ENCODE measurements at regions not wholly inside any gene's neighbourhood (a gene's known extent, or its start where the extent isn't known, plus 50 kb on each side); places are given as distances from the start of the nearest gene placed in this dataset.

DNA sequence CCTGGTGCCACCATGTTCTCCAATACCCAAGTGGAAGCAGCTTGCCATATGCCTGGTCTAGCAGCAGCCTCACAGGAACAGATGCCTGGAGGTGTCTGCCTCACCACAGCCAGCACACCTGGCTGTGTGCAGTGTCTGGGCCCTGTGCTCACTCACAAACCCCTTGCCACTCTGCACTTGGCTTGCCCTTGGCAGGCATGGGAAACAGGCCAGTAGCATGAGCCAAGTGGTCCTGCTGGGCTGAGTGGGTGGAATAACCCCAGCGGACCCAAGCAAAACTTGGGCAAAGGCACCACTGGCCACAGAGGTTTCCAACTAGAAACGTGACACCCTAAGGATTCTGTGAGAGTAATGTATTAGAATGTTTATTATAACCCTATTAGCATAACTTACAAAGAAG, 600.5 kb upstream of the GJE1 start:
- Histone ChIP-seq H3F3A (ENCODE audit: insufficient read depth) (no peaks in the 10 kb centered on the region), H3K9ac (ENCODE audit: low read length) (no peak overlapping the region), H3K27ac (ENCODE audit: low read depth, low read length) (no peak overlapping the region), H3K36me3 (ENCODE audit: low read length) (peaks cover 5% of the 10 kb centered on the region; the same call in 1 of the 2 replicates), H3K27me3 (ENCODE audit: low read length) (no peaks in the 10 kb centered on the region), H3K9me2 (replicated peaks; ENCODE audit: insufficient read depth, low read length) (no peaks in the 10 kb centered on the region), H4K20me1 (ENCODE audit: low read depth, low read length) (no peaks in the 10 kb centered on the region), H3K4me2 (ENCODE audit: low read depth, low read length, poor library complexity, severe bottlenecking) (no peak overlapping the region), H3K4me3 (ENCODE audit: insufficient read depth, low read length, poor library complexity, severe bottlenecking) (no peak overlapping the region), H3K79me2 (ENCODE audit: insufficient read depth, low read length) (no peaks in the 10 kb centered on the region), H3K9me3 (ENCODE audit: insufficient read depth, low read length) (peaks cover 12% of the 10 kb centered on the region; the same call in 1 of the 2 replicates), H2AFZ (ENCODE audit: low read depth, low read length, severe bottlenecking) (no peak overlapping the region)
- TF ChIP-seq, protein P1, sequence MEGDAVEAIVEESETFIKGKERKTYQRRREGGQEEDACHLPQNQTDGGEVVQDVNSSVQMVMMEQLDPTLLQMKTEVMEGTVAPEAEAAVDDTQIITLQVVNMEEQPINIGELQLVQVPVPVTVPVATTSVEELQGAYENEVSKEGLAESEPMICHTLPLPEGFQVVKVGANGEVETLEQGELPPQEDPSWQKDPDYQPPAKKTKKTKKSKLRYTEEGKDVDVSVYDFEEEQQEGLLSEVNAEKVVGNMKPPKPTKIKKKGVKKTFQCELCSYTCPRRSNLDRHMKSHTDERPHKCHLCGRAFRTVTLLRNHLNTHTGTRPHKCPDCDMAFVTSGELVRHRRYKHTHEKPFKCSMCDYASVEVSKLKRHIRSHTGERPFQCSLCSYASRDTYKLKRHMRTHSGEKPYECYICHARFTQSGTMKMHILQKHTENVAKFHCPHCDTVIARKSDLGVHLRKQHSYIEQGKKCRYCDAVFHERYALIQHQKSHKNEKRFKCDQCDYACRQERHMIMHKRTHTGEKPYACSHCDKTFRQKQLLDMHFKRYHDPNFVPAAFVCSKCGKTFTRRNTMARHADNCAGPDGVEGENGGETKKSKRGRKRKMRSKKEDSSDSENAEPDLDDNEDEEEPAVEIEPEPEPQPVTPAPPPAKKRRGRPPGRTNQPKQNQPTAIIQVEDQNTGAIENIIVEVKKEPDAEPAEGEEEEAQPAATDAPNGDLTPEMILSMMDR (IDR thresholded peaks at IDR 0.05; ENCODE audit: insufficient read depth, low read length, poor library complexity, severe bottlenecking): no peak
- no peak for TF ChIP-seq EZH2phosphoT487 (conservative IDR thresholded peaks at IDR 0.05; ENCODE audit: low read length)

- Histone ChIP-seq H3K79me2 (ENCODE audit: insufficient read depth, low read length) (no peaks in the 10 kb centered on the region), H3K36me3 (ENCODE audit: low read length) (peaks cover under 1% of the 10 kb centered on the region; the same call in 1 of the 2 replicates), H3F3A (ENCODE audit: insufficient read depth) (no peaks in the 10 kb centered on the region), H3K4me3 (ENCODE audit: insufficient read depth, low read length, poor library complexity, severe bottlenecking) (no peak overlapping the region), H3K9ac (ENCODE audit: low read length) (no peak overlapping the region), H3K9me2 (replicated peaks; ENCODE audit: insufficient read depth, low read length) (no peaks in the 10 kb centered on the region), H3K9me3 (ENCODE audit: insufficient read depth, low read length) (peaks cover 12% of the 10 kb centered on the region; the same call in 1 of the 2 replicates), H3K4me2 (ENCODE audit: low read depth, low read length, poor library complexity, severe bottlenecking) (no peak overlapping the region), H4K20me1 (ENCODE audit: low read depth, low read length) (no peaks in the 10 kb centered on the region), H3K27me3 (ENCODE audit: low read length) (no peaks in the 10 kb centered on the region), H3K27ac (ENCODE audit: low read depth, low read length) (no peak overlapping the region), H2AFZ (ENCODE audit: low read depth, low read length, severe bottlenecking) (no peak overlapping the region)
- no peak for TF ChIP-seq EZH2phosphoT487 (conservative IDR thresholded peaks at IDR 0.05; ENCODE audit: low read length)
- TF ChIP-seq, protein P1 (IDR thresholded peaks at IDR 0.05; ENCODE audit: insufficient read depth, low read length, poor library complexity, severe bottlenecking): no peak
Measured at GRCh38 chr6:141531040-141531439, 601.7 kb upstream of the GJE1 start.

- no peak for TF ChIP-seq EZH2phosphoT487 (conservative IDR thresholded peaks at IDR 0.05; ENCODE audit: low read length)
- TF ChIP-seq, protein P1 (IDR thresholded peaks at IDR 0.05; ENCODE audit: insufficient read depth, low read length, poor library complexity, severe bottlenecking): no peak
- H3F3A ChIP-seq (ENCODE audit: insufficient read depth): no peaks in the 10 kb centered on the region
- H3K9ac ChIP-seq (ENCODE audit: low read length): no peak overlapping the region
- H3K27me3 ChIP-seq (ENCODE audit: low read length): no peaks in the 10 kb centered on the region
- no peak overlapping the region for H3K27ac ChIP-seq (ENCODE audit: low read depth, low read length)
- no peaks in the 10 kb centered on the region for H4K20me1 ChIP-seq (ENCODE audit: low read depth, low read length)
- no peaks in the 10 kb centered on the region for H3K36me3 ChIP-seq (ENCODE audit: low read length)
- no peaks in the 10 kb centered on the region for H3K9me2 ChIP-seq (replicated peaks; ENCODE audit: insufficient read depth, low read length)
- no peaks in the 10 kb centered on the region for H3K79me2 ChIP-seq (ENCODE audit: insufficient read depth, low read length)
- H2AFZ ChIP-seq (ENCODE audit: low read depth, low read length, severe bottlenecking): no peak overlapping the region
- H3K9me3 ChIP-seq (ENCODE audit: insufficient read depth, low read length): peaks cover 12% of the 10 kb centered on the region; the same call in 1 of the 2 replicates
- H3K4me3 ChIP-seq (ENCODE audit: insufficient read depth, low read length, poor library complexity, severe bottlenecking): no peak overlapping the region
- H3K4me2 ChIP-seq (ENCODE audit: low read depth, low read length, poor library complexity, severe bottlenecking): no peak overlapping the region
Measured at GRCh38 chr6:141528596-141528995, 604.1 kb upstream of the GJE1 start.
